ENCODE measurements at regions not wholly inside any gene's neighbourhood (a gene's known extent, or its start where the extent isn't known, plus 50 kb on each side); places are given as distances from the start of the nearest gene placed in this dataset.

- H3K36me3 ChIP-seq: no peaks in the 10 kb centered on the region
- DNase-seq (ENCODE audit: low spot score in 2 of 2): no peak
- TF ChIP-seq POLR2A (IDR thresholded peaks at IDR 0.05) (no peak), POLR2AphosphoS5 (IDR thresholded peaks at IDR 0.05) (no peak), CTCF (IDR thresholded peaks at IDR 0.05) (no peak)
- H3K27me3 ChIP-seq: no peaks in the 10 kb centered on the region
- no peak overlapping the region for H3K4me3 ChIP-seq
- intact Hi-C loops (cut with DNase I; ENCODE audit: low total_unique reads): loop anchor here (2.0 kb wide), 1 partner anchor 40 kb away; no protein-coding TSS in a partner anchor
- no peaks in the 10 kb centered on the region for H3K9me3 ChIP-seq
- no peaks in the 10 kb centered on the region for H3K4me1 ChIP-seq
- no peak overlapping the region for H3K27ac ChIP-seq
These were observed 115.5 kb upstream of the ATP8B1 start for GRCh38 chr18:57918601-57919000.

GRCh38 chr18:57916684-57917083 is 113.6 kb upstream of the ATP8B1 start:
- H3K27me3 ChIP-seq: no peaks in the 10 kb centered on the region
- TF ChIP-seq CTCF (IDR thresholded peaks at IDR 0.05) (no peak), POLR2AphosphoS5 (IDR thresholded peaks at IDR 0.05) (no peak), POLR2A (IDR thresholded peaks at IDR 0.05) (no peak)
- intact Hi-C loops (cut with DNase I; ENCODE audit: low total_unique reads): no loop called here
- no peaks in the 10 kb centered on the region for H3K4me1 ChIP-seq
- H3K9me3 ChIP-seq: no peaks in the 10 kb centered on the region
- peak overlapping the region; percentile 53 to 68 for H3K27ac ChIP-seq
- H3K4me3 ChIP-seq: no peak overlapping the region
- DNase-seq (ENCODE audit: low spot score in 2 of 2): no peak
- no peaks in the 10 kb centered on the region for H3K36me3 ChIP-seq

DNA sequence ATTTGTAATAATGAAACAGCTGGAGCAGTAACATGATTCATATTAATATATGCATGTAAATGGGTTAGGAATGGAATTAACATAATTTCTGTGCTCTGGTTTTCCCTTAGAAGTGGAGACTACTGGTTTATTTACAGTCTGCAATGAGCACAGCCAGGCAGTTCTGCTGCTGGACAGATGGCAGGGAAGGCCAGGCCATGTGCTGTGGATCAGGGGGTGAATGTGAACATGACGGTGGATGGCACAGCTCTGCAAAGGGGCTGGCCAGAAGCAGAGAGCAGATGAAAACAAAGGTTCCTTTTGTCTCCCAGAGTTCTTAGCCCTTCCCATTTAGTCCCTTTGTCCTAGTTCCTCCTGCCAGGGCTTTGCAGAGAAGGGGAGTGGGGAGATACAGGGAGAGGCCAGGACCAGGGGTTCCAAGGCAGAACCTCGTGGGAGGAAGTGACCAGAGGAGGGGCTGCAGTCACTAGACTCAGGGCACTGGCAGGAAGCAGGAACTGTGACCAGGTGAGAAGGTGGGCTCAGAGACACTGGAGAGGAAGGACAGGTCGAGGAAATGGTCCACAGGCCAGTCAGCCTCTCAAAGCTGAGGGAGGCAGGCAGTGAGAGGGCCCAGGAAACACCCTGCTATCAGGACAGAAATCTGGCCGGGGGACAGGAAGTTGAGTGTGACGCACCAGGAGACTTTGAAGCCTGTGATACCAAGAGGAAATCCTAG is 112.9 kb upstream of the ATP8B1 start:
- Histone ChIP-seq H3K36me3 (no peaks in the 10 kb centered on the region), H3K4me1 (no peaks in the 10 kb centered on the region), H3K4me3 (no peak overlapping the region), H3K27me3 (no peaks in the 10 kb centered on the region), H3K27ac (peak overlapping the region; percentile 53 to 68), H3K9me3 (no peaks in the 10 kb centered on the region)
- no peak for TF ChIP-seq POLR2A (IDR thresholded peaks at IDR 0.05)
- TF ChIP-seq CTCF (IDR thresholded peaks at IDR 0.05): no peak
- TF ChIP-seq POLR2AphosphoS5 (IDR thresholded peaks at IDR 0.05): no peak
- intact Hi-C loops (cut with DNase I; ENCODE audit: low total_unique reads): no loop called here
- DNase-seq (ENCODE audit: low spot score in 2 of 2): peak in 1 of 2 donors; percentile 32

GRCh38 chr18:57915248-57915647 is 112.1 kb upstream of the ATP8B1 start:
- TF ChIP-seq CTCF (IDR thresholded peaks at IDR 0.05): no peak
- TF ChIP-seq POLR2A (IDR thresholded peaks at IDR 0.05): no peak
- no peak for TF ChIP-seq POLR2AphosphoS5 (IDR thresholded peaks at IDR 0.05)
- Histone ChIP-seq H3K27ac (no peak overlapping the region), H3K4me3 (no peak overlapping the region)

GRCh38 chr18:57913686-57914085 is 110.6 kb upstream of the ATP8B1 start:
- Histone ChIP-seq H3K4me3 (no peak overlapping the region), H3K4me1 (no peaks in the 10 kb centered on the region), H3K9me3 (no peaks in the 10 kb centered on the region), H3K27ac (no peak overlapping the region), H3K36me3 (no peaks in the 10 kb centered on the region), H3K27me3 (no peaks in the 10 kb centered on the region)
- intact Hi-C loops (cut with DNase I; ENCODE audit: low total_unique reads): no loop called here
- DNase-seq (ENCODE audit: low spot score in 2 of 2): no peak
- TF ChIP-seq POLR2A (IDR thresholded peaks at IDR 0.05) (no peak), CTCF (IDR thresholded peaks at IDR 0.05) (no peak), POLR2AphosphoS5 (IDR thresholded peaks at IDR 0.05) (no peak)

More at GRCh38 chr18:57915248-57915647, 112.1 kb upstream of the ATP8B1 start:
- no peak for DNase-seq (ENCODE audit: low spot score in 2 of 2)
- no peaks in the 10 kb centered on the region for H3K36me3 ChIP-seq
- H3K4me1 ChIP-seq: no peaks in the 10 kb centered on the region
- no peaks in the 10 kb centered on the region for H3K9me3 ChIP-seq
- intact Hi-C loops (cut with DNase I; ENCODE audit: low total_unique reads): no loop called here
- H3K27me3 ChIP-seq: no peaks in the 10 kb centered on the region

Data from breast epithelium (tissue), 4 donors.